ACC112 (cell line): ENCODE measurements at regions not wholly inside any gene's neighbourhood (a gene's known extent, or its start where the extent isn't known, plus 50 kb on each side); places are given as distances from the start of the nearest gene placed in this dataset.

ENCODE experiments used
- H2AFZ ChIP-seq: fragments of 200-600 bp; sonication (generic); one replicate; pipeline ENCODE4 v1.6.0; 2017; ENCODE audit warnings: antibody characterized with exemption, low read length; ENCODE audit not compliant: unreplicated experiment
- H3K27ac ChIP-seq: fragments of 200-600 bp; sonication (generic); 2 replicates; pipeline ENCODE4 v1.5.1; 2014; ENCODE audit warnings: low read depth, mild to moderate bottlenecking, antibody characterized with exemption, low read length, moderate library complexity
- H3K27me3 ChIP-seq: fragments of 200-600 bp; sonication (generic); 2 replicates; pipeline ENCODE4 v1.6.1; 2014; ENCODE audit warnings: mild to moderate bottlenecking, antibody characterized with exemption, low read length, moderate library complexity, mixed read lengths; ENCODE audit not compliant: insufficient read depth
- H3K36me3 ChIP-seq: fragments of 200-600 bp; sonication (generic); 2 replicates; pipeline ENCODE4 v1.6.1; 2016; ENCODE audit warnings: mild to moderate bottlenecking, antibody characterized with exemption, low read length, moderate library complexity, mixed read lengths; ENCODE audit not compliant: insufficient read depth
- H3K4me1 ChIP-seq: fragments of 200-600 bp; sonication (generic); one replicate; pipeline ENCODE4 v1.6.1; 2016; ENCODE audit warnings: low read length, mixed read lengths; ENCODE audit not compliant: insufficient read depth, unreplicated experiment, control insufficient read depth
- H3K4me3 ChIP-seq: fragments of 200-600 bp; sonication (generic); 2 replicates; pipeline ENCODE4 v1.5.1; 2014; ENCODE audit warnings: mild to moderate bottlenecking, low read depth, low read length
- H3K79me2 ChIP-seq: fragments of 200-600 bp; sonication (generic); one replicate; pipeline ENCODE4 v1.6.0; 2016; ENCODE audit warnings: low read length; ENCODE audit not compliant: control insufficient read depth, unreplicated experiment, insufficient read depth

- Histone ChIP-seq H3K4me1 (no peaks in the 10 kb centered on the region), H3K4me3 (no peak overlapping the region), H3K36me3 (no peaks in the 10 kb centered on the region), H3K27me3 (peaks cover 76% of the 10 kb centered on the region), H3K79me2 (no peaks in the 10 kb centered on the region), H2AFZ (no peak overlapping the region), H3K27ac (no peak overlapping the region)
Observed at GRCh38 chr2:10977003-10977402, 65.3 kb downstream of the KCNF1 start.

- peak overlapping the region; percentile 52 for H3K4me3 ChIP-seq
- no peak overlapping the region for H2AFZ ChIP-seq
- peaks cover 75% of the 10 kb centered on the region for H3K27me3 ChIP-seq
- H3K79me2 ChIP-seq: no peaks in the 10 kb centered on the region
- no peaks in the 10 kb centered on the region for H3K36me3 ChIP-seq
- no peak overlapping the region for H3K27ac ChIP-seq
- H3K4me1 ChIP-seq: no peaks in the 10 kb centered on the region
Observed at GRCh38 chr2:10977621-10978020, 65.9 kb downstream of the KCNF1 start.

GRCh38 chr2:10978090-10978670 lies 66.4 kb downstream of the KCNF1 start:
- peak overlapping the region; percentile 52 for H3K4me3 ChIP-seq
- H3K27ac ChIP-seq: no peak overlapping the region
- H3K4me1 ChIP-seq: no peaks in the 10 kb centered on the region
- H3K36me3 ChIP-seq: no peaks in the 10 kb centered on the region
- H2AFZ ChIP-seq: no peak overlapping the region
- H3K79me2 ChIP-seq: no peaks in the 10 kb centered on the region
- H3K27me3 ChIP-seq: peaks cover 78% of the 10 kb centered on the region

GRCh38 chr2:10980071-10980470 lies 68.3 kb downstream of the KCNF1 start:
- H3K36me3 ChIP-seq: no peaks in the 10 kb centered on the region
- no peak overlapping the region for H3K27ac ChIP-seq
- H3K79me2 ChIP-seq: no peaks in the 10 kb centered on the region
- H3K27me3 ChIP-seq: peaks cover 89% of the 10 kb centered on the region
- no peak overlapping the region for H2AFZ ChIP-seq
- H3K4me3 ChIP-seq: no peak overlapping the region
- no peaks in the 10 kb centered on the region for H3K4me1 ChIP-seq

- Histone ChIP-seq H3K4me1 (no peaks in the 10 kb centered on the region), H2AFZ (no peak overlapping the region), H3K4me3 (no peak overlapping the region), H3K79me2 (no peaks in the 10 kb centered on the region), H3K27me3 (peaks cover 85% of the 10 kb centered on the region), H3K36me3 (no peaks in the 10 kb centered on the region), H3K27ac (no peak overlapping the region)
Observed at GRCh38 chr2:10980886-10981425, 69.2 kb downstream of the KCNF1 start.

GRCh38 chr2:10981451-10981850 lies 69.7 kb downstream of the KCNF1 start:
- Histone ChIP-seq H3K79me2 (no peaks in the 10 kb centered on the region), H3K27me3 (peaks cover 81% of the 10 kb centered on the region), H3K4me3 (no peak overlapping the region), H3K36me3 (no peaks in the 10 kb centered on the region), H2AFZ (no peak overlapping the region), H3K4me1 (no peaks in the 10 kb centered on the region), H3K27ac (no peak overlapping the region)

- Histone ChIP-seq H3K79me2 (no peaks in the 10 kb centered on the region), H3K27me3 (peaks cover 76% of the 10 kb centered on the region), H3K4me3 (no peak overlapping the region), H2AFZ (no peak overlapping the region), H3K4me1 (no peaks in the 10 kb centered on the region), H3K36me3 (no peaks in the 10 kb centered on the region), H3K27ac (no peak overlapping the region)
Observed at GRCh38 chr2:10981941-10982431, 70.3 kb downstream of the KCNF1 start.

- H3K27me3 ChIP-seq: peaks cover 65% of the 10 kb centered on the region
Observed at GRCh38 chr2:10982931-10983701, 71.4 kb downstream of the KCNF1 start.

GRCh38 chr2:10983711-10984110 lies 72.0 kb downstream of the KCNF1 start:
- H3K79me2 ChIP-seq: no peaks in the 10 kb centered on the region
- no peaks in the 10 kb centered on the region for H3K36me3 ChIP-seq
- H3K4me3 ChIP-seq: peak overlapping the region; percentile 57; the same call in 1 of the 2 replicates
- H2AFZ ChIP-seq: no peak overlapping the region
- no peaks in the 10 kb centered on the region for H3K4me1 ChIP-seq
- H3K27me3 ChIP-seq: peaks cover 59% of the 10 kb centered on the region
- no peak overlapping the region for H3K27ac ChIP-seq

More at GRCh38 chr2:10982931-10983701, 71.4 kb downstream of the KCNF1 start:
- peak overlapping the region; percentile 41 for H2AFZ ChIP-seq
- H3K36me3 ChIP-seq: no peaks in the 10 kb centered on the region
- H3K4me3 ChIP-seq: peak overlapping the region; percentile 57
- no peaks in the 10 kb centered on the region for H3K79me2 ChIP-seq
- H3K27ac ChIP-seq: no peak overlapping the region
- no peaks in the 10 kb centered on the region for H3K4me1 ChIP-seq

- Histone ChIP-seq H3K4me1 (no peaks in the 10 kb centered on the region), H3K27ac (no peak overlapping the region), H3K4me3 (no peak overlapping the region), H3K27me3 (peaks cover 52% of the 10 kb centered on the region), H2AFZ (no peak overlapping the region), H3K36me3 (no peaks in the 10 kb centered on the region), H3K79me2 (no peaks in the 10 kb centered on the region)
Observed at GRCh38 chr2:10984418-10985135, 72.8 kb downstream of the KCNF1 start.
